ENCODE measurements at regions not wholly inside any gene's neighbourhood (a gene's known extent, or its start where the extent isn't known, plus 50 kb on each side); places are given as distances from the start of the nearest gene placed in this dataset.

DNA sequence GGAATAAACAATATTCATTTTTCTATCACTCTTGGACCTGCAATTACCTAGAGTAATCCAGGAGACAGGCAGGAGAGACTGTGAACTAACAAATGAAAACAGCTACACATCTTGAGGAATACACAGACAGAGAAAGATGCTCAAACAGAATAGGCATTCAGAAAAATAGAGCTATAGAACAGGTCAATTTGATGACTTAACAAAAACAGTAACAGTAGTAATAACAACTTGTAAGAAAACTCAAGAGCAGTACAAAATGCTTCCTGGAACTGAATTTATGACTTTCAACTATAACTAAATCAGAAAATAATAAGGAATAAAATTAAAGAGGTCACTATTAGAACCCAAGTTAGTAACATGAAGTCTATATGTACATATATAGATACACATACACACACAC, 579.3 kb downstream of the TLR4 start:
- no peak for DNase-seq (ENCODE audit: low read depth in 1 of 2, low spot score in 1 of 2)

DNA sequence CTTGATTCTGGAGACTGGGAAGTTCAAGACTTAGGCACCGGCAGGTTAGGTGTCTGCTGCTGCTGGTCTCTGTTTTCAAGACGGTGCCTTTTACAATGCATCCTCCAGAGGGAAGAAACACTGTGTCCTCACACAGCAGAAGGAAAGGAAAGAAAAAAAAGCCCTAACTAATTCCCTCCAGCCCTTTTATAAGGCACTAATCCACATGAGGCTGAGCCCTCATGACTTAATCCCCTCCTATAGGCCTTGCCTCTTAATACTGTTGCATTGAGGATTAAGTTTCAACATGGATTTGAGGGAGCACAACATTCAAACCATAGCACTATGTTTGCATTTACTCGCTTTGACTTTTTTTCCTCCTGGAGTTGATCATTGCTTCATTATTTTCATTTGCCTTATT, 585.9 kb downstream of the TLR4 start:
- DNase-seq (ENCODE audit: low read depth in 1 of 2, low spot score in 1 of 2): no peak

DNA sequence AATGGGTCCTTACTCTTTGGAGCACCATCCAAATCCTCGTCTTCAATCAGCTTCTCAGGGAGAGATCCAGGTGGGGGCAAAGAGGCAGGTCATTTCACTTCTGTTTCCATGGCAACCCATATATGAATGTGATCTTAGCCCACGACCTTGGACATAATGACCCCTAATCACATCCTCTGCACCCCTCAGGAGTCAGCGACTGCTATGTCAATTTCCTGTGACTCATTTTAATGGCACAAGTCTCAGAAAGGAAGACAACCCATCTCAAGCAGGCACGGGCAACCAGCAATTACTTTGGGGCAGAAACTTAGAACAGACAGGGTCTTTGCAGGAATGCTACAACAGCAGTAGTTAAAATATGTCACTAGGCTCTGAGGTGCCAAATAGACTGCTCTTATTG, 591.2 kb downstream of the TLR4 start:
- no peak for DNase-seq (ENCODE audit: low read depth in 1 of 2, low spot score in 1 of 2)

DNA sequence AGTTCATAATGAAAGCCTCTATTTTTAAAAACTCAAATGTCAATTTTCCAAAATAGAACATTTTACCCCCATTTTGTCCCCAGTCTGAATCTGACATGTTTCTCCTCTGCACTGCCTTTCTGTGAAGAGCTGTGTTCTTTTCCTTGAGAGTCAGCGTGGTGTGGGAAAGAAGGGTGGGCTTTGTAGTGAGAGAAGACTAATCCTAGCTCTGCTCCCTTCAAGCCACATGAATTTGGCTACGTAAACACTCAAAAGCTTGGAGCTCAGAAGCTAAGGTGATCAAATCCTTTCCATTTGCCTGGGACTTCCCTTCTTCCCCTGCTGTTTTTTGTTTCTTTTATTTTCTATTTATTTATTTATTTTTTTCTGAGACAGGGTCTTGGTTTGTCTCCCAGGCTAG, 598.5 kb downstream of the TLR4 start:
- DNase-seq (ENCODE audit: low read depth in 1 of 2, low spot score in 1 of 2): no peak

DNA sequence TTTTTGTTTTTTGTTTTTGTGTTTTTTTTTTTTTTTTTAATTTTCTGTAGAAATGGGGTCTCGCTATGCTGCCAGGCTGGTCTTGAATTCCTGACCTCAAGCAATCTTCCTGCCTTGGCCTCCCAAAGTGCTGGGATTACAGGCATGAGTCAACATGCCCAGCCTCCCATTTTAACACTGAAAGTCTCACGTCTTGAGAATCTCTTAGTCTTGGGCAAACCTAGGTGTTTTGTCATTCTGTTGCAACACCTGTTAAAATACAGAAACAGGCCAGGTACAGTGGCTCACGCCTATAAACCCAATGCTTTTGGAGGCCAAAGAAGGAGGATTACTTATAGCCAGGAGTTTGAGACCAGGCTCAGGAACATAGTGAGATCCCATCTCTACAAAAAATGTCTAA, 599.0 kb downstream of the TLR4 start:
- DNase-seq (ENCODE audit: low read depth in 1 of 2, low spot score in 1 of 2): no peak

DNA sequence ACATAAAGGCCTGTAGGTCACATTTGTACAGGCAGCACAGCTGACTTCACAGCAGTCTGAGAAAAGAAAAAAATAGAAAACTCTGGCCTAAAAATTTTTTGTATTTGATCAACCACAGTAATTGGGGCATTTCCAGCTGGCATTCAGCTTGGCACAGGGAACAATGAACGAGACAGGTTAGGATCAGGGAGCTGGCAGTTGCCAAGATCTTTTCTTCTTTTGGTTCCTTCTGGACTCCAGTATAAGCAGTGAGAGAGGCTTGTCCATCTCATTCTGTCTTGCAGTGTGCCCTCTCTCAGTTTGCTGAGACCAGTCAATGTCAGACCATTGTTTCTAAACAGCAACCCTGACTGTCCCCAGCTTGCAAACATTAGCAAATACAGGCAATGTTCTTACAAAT, 601.1 kb downstream of the TLR4 start:
- DNase-seq (ENCODE audit: low read depth in 1 of 2, low spot score in 1 of 2): no peak

DNA sequence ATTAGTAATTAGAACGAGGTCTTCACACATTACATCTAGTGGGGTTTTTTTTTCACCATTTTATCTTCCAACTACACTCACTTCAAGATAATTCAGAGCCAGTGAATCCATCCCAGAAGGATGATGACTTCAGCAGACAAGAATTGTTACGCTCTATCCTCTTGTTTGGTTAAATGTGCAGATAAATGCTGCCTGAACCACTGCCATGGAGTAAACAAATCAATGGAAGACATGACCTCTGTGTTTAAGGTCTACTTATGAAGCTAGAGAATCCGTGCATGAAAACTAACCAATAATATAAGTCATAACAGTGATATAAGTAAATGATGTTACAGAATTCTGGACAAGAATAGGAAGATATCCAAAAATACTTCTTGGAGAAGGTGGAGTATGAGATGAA, 602.6 kb downstream of the TLR4 start:
- DNase-seq (ENCODE audit: low read depth in 1 of 2, low spot score in 1 of 2): no peak

DNA sequence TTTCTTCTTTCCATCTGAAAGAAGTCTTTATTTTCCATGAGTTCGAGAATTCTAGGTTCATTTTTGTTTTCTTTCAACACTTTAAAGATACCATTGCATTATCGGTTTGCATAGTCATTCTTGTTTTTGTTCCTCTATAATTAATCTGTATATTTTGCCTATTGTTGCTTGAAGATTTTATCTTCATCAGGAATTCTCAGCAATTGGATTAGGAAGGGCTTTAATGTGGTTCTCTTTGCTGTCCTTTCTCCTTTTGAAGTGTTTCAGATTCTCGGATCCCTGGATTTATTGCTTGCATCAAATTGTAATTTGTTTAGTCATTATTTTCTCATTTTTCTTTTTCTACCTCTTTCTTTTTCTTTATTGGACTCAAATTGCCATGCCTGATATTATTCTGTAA, 609.8 kb downstream of the TLR4 start:
- no peak for DNase-seq (ENCODE audit: low read depth in 1 of 2, low spot score in 1 of 2)

DNA sequence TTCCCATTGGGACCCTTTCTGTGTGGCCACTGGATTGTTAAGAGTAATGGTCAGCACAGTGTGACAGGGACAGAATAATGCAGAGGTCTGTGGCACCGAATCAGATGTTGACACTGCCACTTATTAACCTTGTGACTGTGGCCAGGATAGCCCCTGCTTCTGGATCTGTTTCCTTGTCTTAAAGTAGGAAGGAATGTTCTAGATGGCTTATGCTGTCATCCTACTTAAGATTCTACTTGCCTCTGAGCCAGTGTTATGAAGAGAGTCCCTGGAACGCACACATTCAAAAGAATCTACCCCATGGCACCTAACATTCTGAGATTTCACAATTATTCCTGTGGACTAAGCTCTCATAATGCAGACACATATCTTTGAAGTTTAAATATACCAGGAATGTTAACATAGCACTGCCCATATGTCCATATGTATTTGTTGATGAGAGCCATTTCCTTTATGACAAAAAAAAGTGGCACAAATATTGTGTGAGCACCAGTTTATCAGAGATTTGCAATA, 612.7 kb downstream of the TLR4 start:
- DNase-seq (ENCODE audit: low read depth in 1 of 2, low spot score in 1 of 2): no peak

DNA sequence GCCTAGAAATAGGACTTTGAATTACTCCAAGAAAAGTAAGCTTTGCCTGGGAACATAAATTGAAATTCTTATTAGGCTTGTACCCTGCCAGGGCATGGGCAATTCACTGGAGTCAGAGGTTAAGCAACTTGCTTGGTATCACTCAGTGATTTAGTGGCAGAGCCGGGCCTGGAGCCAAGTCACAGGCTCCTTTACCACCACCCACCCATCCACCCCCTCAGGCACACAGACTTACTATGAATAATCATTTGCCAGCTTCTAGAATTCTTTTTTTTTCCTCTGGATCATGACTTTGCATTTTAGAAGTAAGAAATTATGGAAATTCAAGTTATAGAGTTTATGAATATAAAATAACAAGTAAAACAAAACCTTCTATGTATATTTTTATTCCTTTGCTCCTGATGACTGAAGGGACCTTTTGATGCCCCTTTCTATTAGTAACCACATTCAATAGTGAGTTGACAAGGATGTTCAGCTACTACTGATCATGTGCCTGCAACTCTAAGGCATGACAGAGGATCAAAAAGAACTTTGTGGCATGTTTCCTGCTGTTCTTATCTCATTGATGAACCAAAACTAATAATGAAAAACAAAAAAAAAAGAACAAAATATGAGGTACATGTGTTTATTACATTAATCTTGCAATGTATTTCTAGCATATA, 614.7 kb downstream of the TLR4 start:
- DNase-seq (ENCODE audit: low read depth in 1 of 2, low spot score in 1 of 2): no peak

DNA sequence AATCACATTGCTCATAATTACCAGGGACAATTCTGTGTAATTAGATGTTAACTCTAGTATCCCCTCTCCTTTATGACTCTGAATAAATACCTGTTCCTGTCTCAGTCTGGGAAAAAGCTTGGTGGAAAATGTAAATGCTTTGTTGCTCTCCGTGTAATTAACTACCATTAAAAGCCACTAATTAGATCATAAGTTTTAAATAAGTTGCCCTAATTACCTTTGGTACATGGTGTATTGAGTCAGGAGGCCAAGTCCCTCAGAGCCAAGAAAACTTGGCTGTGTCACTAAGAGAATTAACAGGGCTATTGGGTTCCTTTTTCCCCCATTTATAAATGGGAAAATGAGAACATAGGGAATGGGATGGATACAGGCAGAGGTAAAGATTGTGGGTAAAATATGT, 617.6 kb downstream of the TLR4 start:
- DNase-seq (ENCODE audit: low read depth in 1 of 2, low spot score in 1 of 2): no peak

DNA sequence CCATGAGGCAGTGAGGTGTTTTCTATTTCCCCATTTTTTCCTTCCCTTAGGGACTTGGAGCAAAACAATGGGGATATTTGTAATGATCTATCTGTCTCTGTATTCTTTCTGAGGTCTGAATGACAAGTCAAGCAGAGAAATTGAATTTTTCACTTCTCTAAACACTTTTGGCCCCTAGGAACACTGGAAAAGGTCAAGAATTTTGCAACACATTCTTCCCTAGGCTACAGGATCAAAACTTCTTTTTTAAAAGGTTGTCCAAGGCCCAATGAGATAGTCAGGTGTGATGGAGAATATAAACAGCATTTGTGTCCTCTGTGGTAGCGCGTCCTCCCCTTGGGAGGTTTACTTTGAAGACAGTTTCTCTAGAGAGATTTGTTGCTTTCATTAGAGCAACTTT, 620.5 kb downstream of the TLR4 start:
- DNase-seq (ENCODE audit: low read depth in 1 of 2, low spot score in 1 of 2): no peak

DNA sequence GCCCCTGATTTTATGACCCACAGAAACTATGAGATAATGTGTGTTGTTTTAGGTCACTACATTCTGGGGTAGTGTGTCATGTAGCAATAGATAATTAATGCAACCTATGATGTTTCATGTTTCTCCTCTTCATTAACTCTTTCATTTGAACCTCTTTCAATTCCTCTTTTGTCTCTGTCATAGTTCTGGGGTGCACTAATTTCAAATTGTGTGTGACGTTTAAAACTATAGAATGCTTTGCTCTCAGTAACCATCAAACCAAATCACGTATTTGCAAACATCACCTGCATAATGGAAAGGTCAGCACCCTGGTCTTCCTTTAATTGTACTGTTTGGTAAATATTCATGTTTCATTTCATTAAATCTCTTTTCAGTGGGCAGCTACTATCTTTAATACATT, 621.6 kb downstream of the TLR4 start:
- DNase-seq (ENCODE audit: low read depth in 1 of 2, low spot score in 1 of 2): no peak

DNA sequence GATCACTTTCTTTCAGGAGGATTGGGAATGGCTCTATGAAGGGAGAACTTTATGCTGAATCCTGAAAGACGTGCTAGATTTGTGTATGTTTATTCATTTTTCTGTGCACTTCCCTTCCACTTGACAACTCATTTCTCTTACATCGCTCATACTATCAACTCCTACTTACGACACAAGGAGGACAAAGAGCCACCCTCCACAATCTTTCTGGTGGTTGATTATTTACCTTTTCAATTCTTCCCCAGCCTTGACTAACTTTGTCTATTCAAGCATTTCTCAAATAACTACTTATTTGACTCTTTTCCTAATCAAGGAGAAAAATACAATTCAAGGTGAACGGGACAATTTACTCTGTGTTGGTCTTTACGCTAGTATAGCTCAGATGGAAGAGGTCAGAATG, 622.1 kb downstream of the TLR4 start:
- no peak for DNase-seq (ENCODE audit: low read depth in 1 of 2, low spot score in 1 of 2)

DNA sequence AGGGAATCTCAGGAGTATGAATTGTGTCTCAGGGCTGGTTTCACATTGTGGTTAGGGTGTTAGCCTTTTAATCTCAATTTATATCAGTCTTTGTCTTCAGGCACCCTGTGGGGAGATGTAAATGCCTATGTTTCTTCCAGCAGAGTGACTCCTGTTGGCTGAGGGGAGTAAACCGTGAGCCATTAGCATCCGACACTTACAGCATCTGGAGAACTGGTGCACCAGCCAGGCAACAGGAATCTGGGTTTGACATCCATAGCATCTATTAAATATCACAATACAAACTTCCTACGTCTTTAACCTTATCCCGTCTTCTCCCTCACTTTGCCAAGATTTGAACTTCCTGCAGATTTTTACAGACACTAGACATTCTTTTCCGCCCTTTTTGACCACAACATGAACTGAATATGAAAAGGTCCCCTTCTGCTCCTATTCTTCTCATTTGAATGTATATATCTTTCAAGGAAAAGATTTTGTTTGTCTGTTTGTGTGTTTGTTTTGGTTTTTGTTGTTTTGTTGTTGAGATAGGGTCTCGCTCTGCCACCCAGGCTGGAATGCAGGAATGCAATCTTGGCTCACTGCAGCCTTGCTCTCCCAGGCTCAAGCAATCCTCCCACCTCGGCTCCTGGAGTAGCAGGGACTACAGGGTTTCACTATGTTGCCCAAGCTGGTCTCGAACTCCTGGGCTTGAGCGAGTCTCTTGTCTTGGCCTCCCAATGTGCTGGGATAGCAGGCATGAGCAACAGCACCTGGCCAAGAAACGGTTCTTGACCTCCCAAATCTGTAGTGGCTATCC, 626.2 kb downstream of the TLR4 start:
- no peak for DNase-seq (ENCODE audit: low read depth in 1 of 2, low spot score in 1 of 2)

DNA sequence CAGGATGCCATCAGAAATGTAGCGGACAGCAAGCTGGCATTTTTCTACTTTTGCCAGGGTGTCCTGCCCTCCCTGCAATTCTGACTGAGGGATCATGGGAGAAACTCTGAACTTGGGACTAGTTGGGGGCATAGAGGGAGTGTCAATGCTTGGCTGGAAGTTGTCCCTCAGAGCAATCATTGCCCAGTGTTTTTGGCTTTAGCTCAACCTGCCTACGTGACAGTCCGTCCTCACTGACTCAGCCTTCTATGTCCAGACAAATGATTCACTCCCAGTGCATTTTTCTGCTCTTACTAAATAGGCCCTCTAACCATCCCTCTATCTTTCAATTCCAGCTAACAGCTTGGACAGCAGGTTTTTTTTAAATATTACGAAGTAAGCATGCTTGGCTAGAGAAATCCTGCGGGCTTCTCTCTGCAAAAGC, 627.4 kb downstream of the TLR4 start:
- DNase-seq (ENCODE audit: low read depth in 1 of 2, low spot score in 1 of 2): no peak

DNA sequence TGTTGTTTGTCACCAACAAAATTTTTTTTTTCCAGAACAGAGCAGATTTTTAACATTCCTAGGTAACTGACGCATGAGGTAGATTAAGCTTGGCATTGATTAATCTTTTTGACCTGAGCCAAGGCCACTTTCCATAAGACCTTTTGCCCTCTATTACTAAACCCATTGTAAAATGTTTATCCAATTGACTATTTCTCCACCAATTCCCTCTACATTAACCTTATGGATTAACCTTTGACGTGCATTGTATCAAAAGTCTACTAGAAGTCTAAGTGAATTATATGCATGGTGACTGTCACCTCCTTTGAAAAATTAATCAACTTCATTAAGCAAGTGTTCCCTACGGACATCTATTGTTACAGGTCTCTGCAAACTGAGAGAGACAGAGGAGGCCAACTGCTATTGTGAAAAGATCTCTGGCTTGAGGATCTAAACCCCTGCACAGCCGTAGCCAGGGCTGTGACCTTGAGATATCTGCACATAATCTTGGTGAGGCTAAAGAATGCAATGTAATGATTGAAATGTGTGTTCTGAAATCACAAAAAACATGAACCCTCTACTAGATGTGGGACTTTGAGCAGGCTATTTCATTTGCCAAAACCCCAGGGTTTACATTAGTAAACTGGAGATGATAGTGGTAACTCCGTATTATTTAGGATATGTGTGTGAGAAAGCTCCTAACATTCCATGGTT, 632.2 kb downstream of the TLR4 start:
- no peak for DNase-seq (ENCODE audit: low read depth in 1 of 2, low spot score in 1 of 2)

DNA sequence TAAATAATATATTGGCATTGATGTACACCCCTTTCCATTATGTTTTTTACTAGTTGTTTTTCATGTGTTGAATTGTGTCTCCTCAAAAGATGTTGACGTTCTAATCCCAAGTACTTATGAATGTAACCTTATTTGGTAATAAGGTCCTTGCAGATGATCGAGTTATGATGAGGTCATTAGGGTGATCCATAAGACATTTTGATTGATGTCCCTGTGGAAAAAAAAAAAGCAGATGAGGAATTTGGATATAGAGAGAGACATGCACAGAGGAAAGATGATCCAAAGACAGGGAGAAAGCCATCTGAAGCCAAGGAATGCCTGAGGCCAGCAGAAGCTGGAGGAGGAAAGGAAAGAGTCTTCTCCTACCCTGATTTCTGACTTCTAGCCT, 632.7 kb downstream of the TLR4 start:
- no peak for DNase-seq (ENCODE audit: low read depth in 1 of 2, low spot score in 1 of 2)

DNA sequence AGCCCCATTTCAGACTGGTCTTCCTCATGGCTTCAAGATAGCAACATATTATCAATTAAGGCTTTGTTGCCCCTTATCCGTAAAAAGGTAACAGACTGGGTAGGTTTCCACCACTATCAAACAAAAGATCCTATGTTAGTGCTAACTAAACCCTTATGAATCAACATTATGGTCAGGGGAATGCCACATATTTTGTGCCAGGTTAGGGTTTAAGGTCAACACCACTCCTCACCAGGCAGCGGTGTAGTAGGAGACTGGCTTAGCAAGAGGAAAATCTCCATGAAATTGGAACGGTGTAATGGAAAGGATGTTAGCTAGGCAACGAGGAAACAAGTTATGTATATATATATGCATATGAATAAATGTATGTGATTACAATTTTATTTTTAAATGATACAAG, 655.8 kb downstream of the TLR4 start:
- DNase-seq (ENCODE audit: low read depth in 1 of 2, low spot score in 1 of 2): no peak

DNA sequence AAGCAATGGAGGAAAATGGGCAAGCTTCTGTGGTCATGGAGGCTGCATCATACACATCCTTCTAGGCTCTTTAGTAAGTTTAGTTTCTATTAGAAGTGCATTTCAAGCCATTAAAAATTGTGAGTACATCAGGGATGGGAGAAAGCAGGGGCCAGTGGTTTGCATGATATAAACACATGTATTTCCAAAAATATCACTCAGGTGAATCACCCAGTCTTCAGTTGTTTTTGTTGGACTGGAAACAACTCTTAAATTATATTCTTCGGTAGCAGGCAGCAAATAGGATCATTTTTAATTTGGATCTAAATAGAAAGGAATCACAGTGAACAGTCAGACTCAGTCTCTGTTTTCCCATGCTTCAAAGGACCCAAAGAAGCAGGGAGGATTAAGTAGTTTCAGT, 657.9 kb downstream of the TLR4 start:
- no peak for DNase-seq (ENCODE audit: low read depth in 1 of 2, low spot score in 1 of 2)

DNA sequence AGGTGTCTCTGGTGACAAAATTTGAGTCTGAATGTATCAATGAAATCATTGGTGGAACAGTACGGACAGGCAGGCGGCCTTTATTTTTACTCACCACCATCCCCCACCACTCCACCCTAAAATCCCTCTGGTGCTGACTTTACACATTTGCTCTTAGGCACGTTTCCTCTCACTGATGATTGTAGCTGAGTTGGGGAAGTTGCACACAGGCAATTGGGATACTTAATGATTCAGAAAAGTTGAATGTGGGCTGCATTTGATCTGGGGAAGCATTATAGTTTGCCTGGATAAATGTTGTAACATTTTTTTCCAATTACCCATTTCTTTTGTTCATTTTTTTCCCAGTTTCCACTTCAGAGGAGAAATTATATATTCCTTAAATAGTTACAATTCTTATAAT, 658.4 kb downstream of the TLR4 start:
- no peak for DNase-seq (ENCODE audit: low read depth in 1 of 2, low spot score in 1 of 2)

All from activated CD4-positive, alpha-beta T cell treated with anti-CD3 and anti-CD28 coated beads, Interleukin-2, amount 50 U/mL, for 24 hours (primary cell).